Right renal cortex interstitium (tissue), 3 donors: ENCODE measurements at regions not wholly inside any gene's neighbourhood (a gene's known extent, or its start where the extent isn't known, plus 50 kb on each side); places are given as distances from the start of the nearest gene placed in this dataset.
A peak's percentile ranks its signal among the peaks of the same experiment; 100 is the strongest.
"Not testable (repeated sequence)": the region's sequence is repeated elsewhere in the genome, so short reads cannot be mapped to it uniquely, and the experiment has no call there.

Experiments used
- DNase-seq, 3 donors: peaks; one replicate each; pipeline ENCODE4 v3.0.0-alpha.2; 2013; ENCODE audit warnings: low read depth in 3 of 3, low spot score in 2 of 3

- no peak for DNase-seq
Measured at GRCh38 chr2:13332060-13332459, 615.3 kb downstream of the TRIB2 start.

- peak in 2 of 3 donors; percentile 13 to 35 for DNase-seq
Measured at GRCh38 chr2:13334071-13334470, 617.3 kb downstream of the TRIB2 start.

- DNase-seq = no peak
Measured at GRCh38 chr2:13334545-13334944, 617.8 kb downstream of the TRIB2 start.

GRCh38 chr2:13335862-13336535, 619.3 kb downstream of the TRIB2 start:
- no peak for DNase-seq

- no peak for DNase-seq
Measured at GRCh38 chr2:13351068-13351467, 634.3 kb downstream of the TRIB2 start.

- no peak for DNase-seq
Measured at GRCh38 chr2:13353083-13353482, 636.3 kb downstream of the TRIB2 start.

- DNase-seq = no peak
Measured at GRCh38 chr2:13354031-13354430, 637.3 kb downstream of the TRIB2 start.

DNA sequence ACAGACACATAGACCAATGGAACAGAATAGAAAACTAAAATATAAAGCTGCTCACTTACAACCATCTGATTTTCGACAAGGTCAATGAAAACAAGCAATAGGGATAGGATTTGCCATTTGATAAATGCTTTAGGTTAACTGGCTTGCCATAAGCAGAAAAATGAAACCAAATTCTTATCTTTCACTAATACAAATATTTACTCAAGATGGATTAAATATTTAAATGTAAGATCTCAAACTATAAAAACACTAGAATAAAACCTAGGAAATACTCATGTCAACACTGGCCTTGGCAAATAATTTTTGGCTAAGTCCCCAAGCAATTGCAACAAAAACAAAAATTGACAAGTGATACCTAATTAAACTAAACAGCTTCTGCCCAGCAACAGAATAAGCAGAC, 665.2 kb downstream of the TRIB2 start:
- DNase-seq = not testable (repeated sequence)

- not testable (repeated sequence) for DNase-seq
Measured at GRCh38 chr2:13389172-13389571, 672.4 kb downstream of the TRIB2 start.

GRCh38 chr2:13390676-13391075, 673.9 kb downstream of the TRIB2 start:
- DNase-seq = no peak

GRCh38 chr2:13401312-13401711, 684.6 kb downstream of the TRIB2 start:
- DNase-seq = no peak

GRCh38 chr2:13413989-13414388, 697.3 kb downstream of the TRIB2 start:
- no peak for DNase-seq

- DNase-seq = no peak
Measured at GRCh38 chr2:13414897-13415296, 698.2 kb downstream of the TRIB2 start.

GRCh38 chr2:13433954-13434353, 717.2 kb downstream of the TRIB2 start:
- no peak for DNase-seq

DNA sequence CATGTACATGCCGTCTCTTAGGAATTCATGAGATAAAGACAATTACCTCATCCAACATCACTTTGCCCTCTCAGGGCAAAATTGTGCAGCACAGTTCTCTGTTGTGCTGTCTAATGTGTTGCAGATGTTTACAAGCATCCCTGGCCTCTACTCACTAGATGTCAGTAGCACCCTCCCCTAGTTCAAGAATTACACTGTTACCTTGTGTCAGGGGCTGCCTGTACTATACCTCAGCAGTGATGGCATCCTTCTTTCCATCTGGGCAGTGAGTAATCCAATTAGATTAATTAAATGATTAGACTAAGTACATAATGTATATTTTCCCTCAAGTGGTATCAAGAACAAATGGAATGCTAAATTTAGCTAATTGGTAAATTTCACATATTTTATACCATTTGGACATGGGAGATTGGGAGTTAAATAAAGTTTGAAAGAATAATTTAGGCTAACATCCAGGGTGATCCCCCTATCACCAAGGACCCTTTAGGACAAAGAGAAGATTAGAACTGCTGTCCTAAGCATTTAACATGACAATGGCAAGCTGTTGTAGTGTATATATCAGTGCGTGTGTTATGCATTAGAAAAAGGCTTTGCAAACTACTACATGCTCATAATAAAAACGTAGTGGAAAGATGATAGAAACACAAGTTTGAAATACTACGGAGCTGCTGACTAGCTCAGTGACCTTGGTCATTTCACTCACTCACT, 727.0 kb downstream of the TRIB2 start:
- DNase-seq = not testable (repeated sequence)

DNA sequence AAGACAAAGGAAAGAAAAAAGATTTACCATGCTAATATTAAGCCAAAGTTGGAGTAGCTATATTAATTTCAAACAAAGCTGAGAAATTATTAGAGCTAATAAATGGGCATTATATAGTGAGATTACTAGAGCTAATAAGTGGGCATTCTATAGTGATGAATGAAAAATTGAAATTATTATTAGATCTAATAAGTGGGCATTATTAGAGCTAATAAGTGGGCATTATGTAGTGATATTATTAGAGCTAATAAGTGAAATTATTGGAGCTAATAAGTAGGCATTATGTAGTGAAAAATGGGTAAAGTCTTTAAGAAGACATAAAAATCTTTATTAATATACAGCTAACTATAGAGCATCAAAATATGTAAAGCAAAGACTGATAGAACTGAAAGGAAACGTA, 745.7 kb downstream of the TRIB2 start:
- DNase-seq = no peak

DNA sequence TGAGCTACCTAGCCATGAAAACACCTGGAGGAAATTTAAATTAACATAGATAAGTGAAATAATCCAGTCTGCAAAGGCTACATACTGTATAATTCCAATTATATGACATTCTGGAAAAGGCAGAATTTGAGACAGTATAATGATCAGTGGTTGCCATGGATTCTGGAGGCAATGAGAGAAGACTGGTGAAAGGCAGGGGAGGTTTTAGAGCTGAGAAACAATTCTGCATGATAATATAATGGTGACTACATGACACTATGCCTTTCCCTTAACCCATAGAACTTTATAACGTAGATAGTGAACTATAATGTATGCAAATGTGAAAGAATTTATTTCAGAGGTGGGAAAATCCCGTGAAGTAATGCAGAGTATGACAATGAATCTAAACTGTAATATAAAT, 749.3 kb downstream of the TRIB2 start:
- no peak for DNase-seq

DNA sequence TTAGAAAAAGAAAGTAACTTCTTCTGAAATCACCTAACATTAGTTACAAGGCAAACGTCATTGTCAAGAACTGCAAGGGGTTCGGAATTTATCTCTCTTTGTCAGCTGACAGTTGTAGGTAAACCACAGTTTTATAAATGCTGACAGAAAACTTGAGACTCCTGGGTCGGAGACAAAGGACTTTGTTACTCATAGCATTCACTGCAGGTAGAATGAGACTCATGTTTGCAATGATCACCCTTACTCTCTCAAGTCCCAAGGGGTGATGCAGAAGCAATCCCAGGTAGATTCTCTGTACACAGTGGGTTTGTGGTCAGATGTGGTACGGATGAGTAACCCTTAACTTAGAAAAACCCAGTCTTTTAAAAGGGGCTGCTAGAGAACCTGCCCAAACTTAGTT, 757.8 kb downstream of the TRIB2 start:
- no peak for DNase-seq

DNA sequence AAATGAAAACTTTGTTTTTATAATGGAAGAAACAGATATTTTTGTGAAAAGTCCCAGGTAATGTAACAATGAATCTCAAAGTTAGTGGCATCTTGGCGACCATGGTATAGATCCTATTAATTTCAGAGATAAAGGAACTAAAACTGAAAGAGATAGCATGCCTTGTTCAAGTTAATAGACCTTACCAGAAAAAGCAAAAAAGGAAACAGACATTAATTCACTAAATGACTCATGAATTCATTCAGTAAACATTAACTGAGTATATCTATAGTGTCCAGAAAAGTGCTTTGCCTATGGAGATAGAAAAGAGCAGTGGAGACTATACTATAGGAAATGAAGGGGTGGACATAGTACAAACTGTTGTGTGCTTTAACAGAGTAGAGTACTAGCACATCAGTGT, 763.3 kb downstream of the TRIB2 start:
- DNase-seq = no peak

- DNase-seq = no peak
Measured at GRCh38 chr2:13481201-13481600, 764.5 kb downstream of the TRIB2 start.

- no peak for DNase-seq
Measured at GRCh38 chr2:13485256-13485655, 768.5 kb downstream of the TRIB2 start.

- DNase-seq = no peak
Measured at GRCh38 chr2:13488965-13489364, 772.2 kb downstream of the TRIB2 start.
